ENCODE measurements at regions not wholly inside any gene's neighbourhood (a gene's known extent, or its start where the extent isn't known, plus 50 kb on each side); places are given as distances from the start of the nearest gene placed in this dataset.

DNA sequence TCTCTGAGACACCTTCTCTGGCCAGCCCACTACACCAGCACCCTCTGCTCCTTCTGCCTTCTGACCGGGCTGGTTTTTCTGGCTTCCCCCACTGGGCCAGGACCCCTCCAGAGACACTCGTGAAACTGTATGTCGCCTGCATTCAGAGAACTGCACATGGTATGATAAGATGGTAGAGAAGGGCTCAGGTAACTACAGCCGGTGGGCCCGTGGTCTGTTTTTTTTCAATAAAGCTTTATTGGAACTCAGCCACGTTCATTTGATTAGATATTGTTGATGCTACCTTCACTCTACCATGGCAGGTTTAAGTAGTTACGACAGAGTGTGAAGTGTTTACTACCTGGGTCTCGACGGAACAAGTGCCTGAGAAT, 514.0 kb downstream of the TBC1D22A start:
- Histone ChIP-seq H3K27me3 (peaks cover 0 to 53% (median 6%) of the 10 kb centered on the region in 3 donors), H3K9me3 (peaks cover 0 to 1% (median 0%) of the 10 kb centered on the region in 4 donors), H3K4me1 (no peaks in the 10 kb centered on the region), H3K36me3 (no peaks in the 10 kb centered on the region), H3K4me3 (no peak overlapping the region), H3K27ac (no peak overlapping the region)
- intact Hi-C loops (cut with DNase I; ENCODE audit: low total_unique reads): no loop called here
- no peak for TF ChIP-seq EP300 (IDR thresholded peaks at IDR 0.05)
- TF ChIP-seq POLR2AphosphoS5 (IDR thresholded peaks at IDR 0.05): no peak
- no peak for TF ChIP-seq POLR2A (IDR thresholded peaks at IDR 0.05)
- TF ChIP-seq, protein P1, sequence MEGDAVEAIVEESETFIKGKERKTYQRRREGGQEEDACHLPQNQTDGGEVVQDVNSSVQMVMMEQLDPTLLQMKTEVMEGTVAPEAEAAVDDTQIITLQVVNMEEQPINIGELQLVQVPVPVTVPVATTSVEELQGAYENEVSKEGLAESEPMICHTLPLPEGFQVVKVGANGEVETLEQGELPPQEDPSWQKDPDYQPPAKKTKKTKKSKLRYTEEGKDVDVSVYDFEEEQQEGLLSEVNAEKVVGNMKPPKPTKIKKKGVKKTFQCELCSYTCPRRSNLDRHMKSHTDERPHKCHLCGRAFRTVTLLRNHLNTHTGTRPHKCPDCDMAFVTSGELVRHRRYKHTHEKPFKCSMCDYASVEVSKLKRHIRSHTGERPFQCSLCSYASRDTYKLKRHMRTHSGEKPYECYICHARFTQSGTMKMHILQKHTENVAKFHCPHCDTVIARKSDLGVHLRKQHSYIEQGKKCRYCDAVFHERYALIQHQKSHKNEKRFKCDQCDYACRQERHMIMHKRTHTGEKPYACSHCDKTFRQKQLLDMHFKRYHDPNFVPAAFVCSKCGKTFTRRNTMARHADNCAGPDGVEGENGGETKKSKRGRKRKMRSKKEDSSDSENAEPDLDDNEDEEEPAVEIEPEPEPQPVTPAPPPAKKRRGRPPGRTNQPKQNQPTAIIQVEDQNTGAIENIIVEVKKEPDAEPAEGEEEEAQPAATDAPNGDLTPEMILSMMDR (IDR thresholded peaks at IDR 0.05): no peak
- 78 to 88% (median 86%) methylated on average over 9 of the region's 9 CpGs for WGBS, 5 donors
- DNase-seq: no peak

DNA sequence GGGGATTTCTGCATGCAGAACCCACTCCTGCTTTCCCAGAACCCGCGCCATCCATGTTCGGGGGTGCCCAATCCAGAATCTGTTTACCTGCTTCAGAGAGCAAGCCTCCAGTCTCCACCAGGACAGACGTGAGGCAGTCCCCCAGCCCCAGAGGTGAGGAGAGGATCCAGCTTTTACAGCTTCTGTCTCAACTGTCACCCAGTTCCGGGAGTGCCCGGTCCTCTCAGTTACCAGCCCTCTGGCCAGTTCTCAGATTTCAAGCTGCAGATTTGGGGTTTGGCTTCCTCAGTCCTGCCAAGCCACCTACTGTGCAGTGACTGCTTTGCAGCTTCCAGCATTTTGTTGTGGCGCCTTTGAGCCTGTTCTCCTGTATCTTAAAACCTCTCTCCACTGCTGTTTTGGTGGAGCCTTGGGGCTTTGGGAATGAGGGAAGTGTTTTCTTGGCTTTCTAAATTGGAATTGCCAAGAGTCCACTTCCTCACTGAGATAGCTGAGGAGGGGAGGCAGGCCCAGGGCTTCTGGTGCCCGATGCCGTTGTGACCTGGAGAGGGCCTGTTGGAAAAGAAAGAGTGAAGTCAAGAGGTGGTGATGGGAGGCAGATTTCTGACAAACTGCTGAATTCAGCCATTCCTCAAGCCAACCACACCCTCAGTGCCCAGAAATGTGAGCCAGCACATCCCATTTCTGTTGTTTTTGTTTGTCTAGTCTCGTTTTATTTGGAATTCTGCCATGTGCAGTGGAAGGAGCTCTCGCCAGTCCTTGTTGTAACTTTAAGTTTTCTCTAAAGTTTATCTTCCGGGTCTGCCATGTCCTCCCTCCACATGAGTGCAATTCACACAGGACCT, 513.4 kb downstream of the TBC1D22A start:
- H3K4me3 ChIP-seq: no peak overlapping the region
- H3K9me3 ChIP-seq: peaks cover 0 to 8% (median 5%) of the 10 kb centered on the region in 4 donors
- 49 to 59% (median 53%) methylated on average over 12 of the region's 12 CpGs for WGBS, 5 donors
- TF ChIP-seq, protein P1 (IDR thresholded peaks at IDR 0.05): no peak
- no peak for TF ChIP-seq EP300 (IDR thresholded peaks at IDR 0.05)
- no peak for TF ChIP-seq POLR2AphosphoS5 (IDR thresholded peaks at IDR 0.05)
- TF ChIP-seq POLR2A (IDR thresholded peaks at IDR 0.05): no peak
- DNase-seq: no peak
- peaks cover 0 to 50% (median 6%) of the 10 kb centered on the region in 3 donors for H3K27me3 ChIP-seq
- no peaks in the 10 kb centered on the region for H3K36me3 ChIP-seq
- intact Hi-C loops (cut with DNase I; ENCODE audit: low total_unique reads): no loop called here
- H3K27ac ChIP-seq: no peak overlapping the region
- H3K4me1 ChIP-seq: no peaks in the 10 kb centered on the region

DNA sequence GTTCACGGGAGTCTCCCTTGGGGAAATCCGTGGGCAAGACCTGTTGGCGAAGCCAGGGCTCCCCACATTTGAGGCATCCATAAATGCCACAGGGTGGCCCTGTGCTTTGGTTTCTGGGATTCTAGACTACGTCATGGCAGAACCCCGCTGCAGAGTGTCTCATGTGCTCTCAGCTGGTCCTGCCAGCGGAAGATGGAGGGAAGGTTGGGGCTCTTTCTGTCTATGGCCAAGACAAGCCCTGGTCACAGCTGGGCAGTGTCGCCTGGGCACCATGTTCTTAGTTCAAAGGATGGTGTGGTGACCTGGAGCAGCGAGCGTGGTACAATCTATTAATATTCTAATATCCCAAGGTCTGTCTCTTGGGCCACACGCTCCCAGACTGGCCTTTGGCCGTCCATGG, 511.7 kb downstream of the TBC1D22A start:
- Histone ChIP-seq H3K27me3 (peaks cover 0 to 41% (median 6%) of the 10 kb centered on the region in 3 donors), H3K4me3 (no peak overlapping the region), H3K4me1 (no peaks in the 10 kb centered on the region), H3K27ac (no peak overlapping the region), H3K9me3 (peaks cover 0 to 15% (median 12%) of the 10 kb centered on the region in 4 donors), H3K36me3 (no peaks in the 10 kb centered on the region)
- no peak for DNase-seq
- 80 to 96% (median 90%) methylated on average over 8 to 11 of the region's 11 CpGs for WGBS, 5 donors
- TF ChIP-seq POLR2A (IDR thresholded peaks at IDR 0.05) (no peak), POLR2AphosphoS5 (IDR thresholded peaks at IDR 0.05) (no peak), EP300 (IDR thresholded peaks at IDR 0.05) (no peak)
- TF ChIP-seq, protein P1 (IDR thresholded peaks at IDR 0.05): no peak
- intact Hi-C loops (cut with DNase I; ENCODE audit: low total_unique reads): no loop called here

DNA sequence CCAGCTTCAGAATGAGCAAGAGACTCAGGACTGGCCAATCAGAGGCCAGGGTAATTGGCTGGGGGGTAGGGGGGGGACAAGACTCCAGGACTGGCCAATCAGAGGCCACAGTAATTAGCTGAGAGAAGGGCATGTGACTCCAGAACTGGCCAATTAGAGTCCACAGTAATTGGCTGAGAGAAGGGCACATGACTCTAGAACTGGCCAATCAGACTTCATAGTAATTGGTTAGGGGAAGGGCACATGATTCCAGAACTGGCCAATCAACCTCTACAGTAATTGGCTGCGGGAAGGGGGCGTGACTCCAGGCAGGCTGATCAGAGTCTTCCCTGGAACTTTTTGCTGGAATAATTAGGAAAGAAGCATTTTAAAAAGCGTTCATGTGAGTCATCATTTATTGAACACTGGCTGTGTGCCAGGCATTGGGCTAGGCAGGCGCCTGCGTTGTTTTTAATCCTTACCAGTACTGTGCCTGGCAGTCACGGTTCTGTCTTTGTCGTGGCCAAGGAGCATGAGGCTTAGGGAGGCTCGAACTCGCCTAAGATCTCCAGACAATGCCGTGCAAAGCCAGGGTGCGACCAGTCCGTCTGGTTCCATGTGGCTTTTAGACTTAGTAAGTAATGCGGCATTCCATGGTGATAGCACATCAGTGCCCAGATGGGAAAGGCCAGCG, 508.1 kb downstream of the TBC1D22A start:
- no peak overlapping the region for H3K4me3 ChIP-seq
- 88 to 93% (median 89%) methylated on average over 14 of the region's 14 CpGs for WGBS, 5 donors
- DNase-seq: no peak
- TF ChIP-seq POLR2A (IDR thresholded peaks at IDR 0.05) (no peak), POLR2AphosphoS5 (IDR thresholded peaks at IDR 0.05) (no peak), EP300 (IDR thresholded peaks at IDR 0.05) (no peak)
- TF ChIP-seq, protein P1 (IDR thresholded peaks at IDR 0.05): no peak
- no peaks in the 10 kb centered on the region for H3K36me3 ChIP-seq
- intact Hi-C loops (cut with DNase I; ENCODE audit: low total_unique reads): no loop called here
- H3K27ac ChIP-seq: no peak overlapping the region
- H3K27me3 ChIP-seq: peaks cover 0 to 5% (median 0%) of the 10 kb centered on the region in 3 donors
- no peaks in the 10 kb centered on the region for H3K4me1 ChIP-seq
- H3K9me3 ChIP-seq: peaks cover 0 to 18% (median 13%) of the 10 kb centered on the region in 4 donors
